Ishikawa (cell line): ENCODE measurements at regions not wholly inside any gene's neighbourhood (a gene's known extent, or its start where the extent isn't known, plus 50 kb on each side); places are given as distances from the start of the nearest gene placed in this dataset.

Source experiments
- CEBPB ChIP-seq: IDR thresholded peaks from 2 replicates; pipeline ENCODE4 v1.6.1; 2012
- CREB1 ChIP-seq: IDR thresholded peaks from 2 replicates; pipeline ENCODE4 v1.6.1; 2012; ENCODE audit warnings: low read depth
- EGR1 ChIP-seq: IDR thresholded peaks from 2 replicates; pipeline ENCODE4 v1.6.1; 2012
- EP300 ChIP-seq: IDR thresholded peaks from 2 replicates; pipeline ENCODE4 v1.6.1; 2012; ENCODE audit warnings: borderline replicate concordance
- FOXM1 ChIP-seq: IDR thresholded peaks from 2 replicates; pipeline ENCODE4 v1.6.1; 2012; ENCODE audit warnings: low read depth, borderline replicate concordance
- NFIC ChIP-seq: IDR thresholded peaks from 2 replicates; pipeline ENCODE4 v1.6.1; 2012
- RAD21 ChIP-seq: IDR thresholded peaks from 2 replicates; pipeline ENCODE4 v1.6.1; 2012; ENCODE audit warnings: low read depth
- TAF1 ChIP-seq: IDR thresholded peaks from 2 replicates; pipeline ENCODE4 v1.6.1; 2012; ENCODE audit warnings: low read depth, mild to moderate bottlenecking
- TCF12 ChIP-seq: IDR thresholded peaks from 2 replicates; pipeline ENCODE4 v1.6.1; 2012; ENCODE audit warnings: low read depth
- TEAD4 ChIP-seq: IDR thresholded peaks from 2 replicates; pipeline ENCODE4 v1.6.1; 2012
- YY1 ChIP-seq: IDR thresholded peaks from 2 replicates; pipeline ENCODE4 v1.6.1; 2012; ENCODE audit warnings: low read depth
- ZBTB7A ChIP-seq: IDR thresholded peaks from 2 replicates; pipeline ENCODE4 v1.6.1; 2012; ENCODE audit warnings: low read depth
- TF ChIP-seq, protein P1 (sequence below): IDR thresholded peaks from 2 replicates; pipeline ENCODE4 v1.6.1; 2012
- TF ChIP-seq, protein P2 (sequence below): IDR thresholded peaks from 2 replicates; pipeline ENCODE4 v1.6.1; 2012; ENCODE audit warnings: low read depth, mild to moderate bottlenecking
- TF ChIP-seq, protein P3 (sequence below): IDR thresholded peaks from 2 replicates; pipeline ENCODE4 v1.6.1; 2012

DNA sequence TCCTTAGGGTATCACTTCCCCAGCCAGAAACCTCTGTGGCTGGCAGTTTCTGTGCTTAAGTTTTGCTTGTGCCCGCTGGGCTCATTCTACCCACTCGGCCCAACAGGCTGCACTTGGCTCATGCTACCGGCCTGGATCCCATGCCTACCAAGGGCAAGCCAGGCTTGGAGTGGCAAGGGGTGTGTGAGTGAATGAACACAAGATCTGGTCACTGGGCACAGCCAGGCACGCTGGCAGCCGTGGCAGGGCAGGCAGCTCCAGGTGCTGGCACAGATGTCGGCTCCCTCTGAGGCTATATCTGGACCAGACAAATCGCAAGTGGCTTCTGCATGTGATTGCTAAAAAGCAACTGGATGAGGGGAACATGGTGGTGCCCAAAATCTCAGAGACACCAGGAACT lies 740.5 kb upstream of the B3GALT2 start:
- TF ChIP-seq NFIC (no peak), TAF1 (no peak), ZBTB7A (no peak), TCF12 (no peak), EGR1 (no peak), CREB1 (no peak), EP300 (no peak)

DNA sequence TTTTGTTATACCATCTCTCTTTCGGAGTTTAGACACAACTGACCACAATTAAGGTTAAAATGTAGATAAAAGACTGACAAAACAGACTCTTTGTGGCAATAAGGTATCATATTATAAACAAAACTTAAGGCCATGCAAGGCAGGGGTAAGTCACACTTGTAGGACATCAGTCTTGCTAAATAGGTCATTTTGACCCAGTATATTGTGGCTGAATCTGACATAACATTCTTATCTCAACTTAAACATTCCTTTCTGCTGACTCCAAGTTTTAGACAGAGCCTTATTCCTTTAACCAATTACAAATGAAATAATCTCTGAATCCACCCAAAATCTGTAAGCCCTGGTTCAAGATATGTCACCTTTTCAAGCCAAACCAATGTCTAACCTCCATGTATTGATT lies 733.4 kb upstream of the B3GALT2 start:
- TF ChIP-seq, protein P1, sequence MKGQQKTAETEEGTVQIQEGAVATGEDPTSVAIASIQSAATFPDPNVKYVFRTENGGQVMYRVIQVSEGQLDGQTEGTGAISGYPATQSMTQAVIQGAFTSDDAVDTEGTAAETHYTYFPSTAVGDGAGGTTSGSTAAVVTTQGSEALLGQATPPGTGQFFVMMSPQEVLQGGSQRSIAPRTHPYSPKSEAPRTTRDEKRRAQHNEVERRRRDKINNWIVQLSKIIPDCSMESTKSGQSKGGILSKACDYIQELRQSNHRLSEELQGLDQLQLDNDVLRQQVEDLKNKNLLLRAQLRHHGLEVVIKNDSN: no peak
- TF ChIP-seq TAF1 (no peak), NFIC (no peak), YY1 (no peak), FOXM1 (no peak), EGR1 (no peak), CEBPB (no peak), EP300 (no peak), CREB1 (no peak), TCF12 (no peak), ZBTB7A (no peak)
- TF ChIP-seq, protein P2, sequence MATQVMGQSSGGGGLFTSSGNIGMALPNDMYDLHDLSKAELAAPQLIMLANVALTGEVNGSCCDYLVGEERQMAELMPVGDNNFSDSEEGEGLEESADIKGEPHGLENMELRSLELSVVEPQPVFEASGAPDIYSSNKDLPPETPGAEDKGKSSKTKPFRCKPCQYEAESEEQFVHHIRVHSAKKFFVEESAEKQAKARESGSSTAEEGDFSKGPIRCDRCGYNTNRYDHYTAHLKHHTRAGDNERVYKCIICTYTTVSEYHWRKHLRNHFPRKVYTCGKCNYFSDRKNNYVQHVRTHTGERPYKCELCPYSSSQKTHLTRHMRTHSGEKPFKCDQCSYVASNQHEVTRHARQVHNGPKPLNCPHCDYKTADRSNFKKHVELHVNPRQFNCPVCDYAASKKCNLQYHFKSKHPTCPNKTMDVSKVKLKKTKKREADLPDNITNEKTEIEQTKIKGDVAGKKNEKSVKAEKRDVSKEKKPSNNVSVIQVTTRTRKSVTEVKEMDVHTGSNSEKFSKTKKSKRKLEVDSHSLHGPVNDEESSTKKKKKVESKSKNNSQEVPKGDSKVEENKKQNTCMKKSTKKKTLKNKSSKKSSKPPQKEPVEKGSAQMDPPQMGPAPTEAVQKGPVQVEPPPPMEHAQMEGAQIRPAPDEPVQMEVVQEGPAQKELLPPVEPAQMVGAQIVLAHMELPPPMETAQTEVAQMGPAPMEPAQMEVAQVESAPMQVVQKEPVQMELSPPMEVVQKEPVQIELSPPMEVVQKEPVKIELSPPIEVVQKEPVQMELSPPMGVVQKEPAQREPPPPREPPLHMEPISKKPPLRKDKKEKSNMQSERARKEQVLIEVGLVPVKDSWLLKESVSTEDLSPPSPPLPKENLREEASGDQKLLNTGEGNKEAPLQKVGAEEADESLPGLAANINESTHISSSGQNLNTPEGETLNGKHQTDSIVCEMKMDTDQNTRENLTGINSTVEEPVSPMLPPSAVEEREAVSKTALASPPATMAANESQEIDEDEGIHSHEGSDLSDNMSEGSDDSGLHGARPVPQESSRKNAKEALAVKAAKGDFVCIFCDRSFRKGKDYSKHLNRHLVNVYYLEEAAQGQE: no peak

DNA sequence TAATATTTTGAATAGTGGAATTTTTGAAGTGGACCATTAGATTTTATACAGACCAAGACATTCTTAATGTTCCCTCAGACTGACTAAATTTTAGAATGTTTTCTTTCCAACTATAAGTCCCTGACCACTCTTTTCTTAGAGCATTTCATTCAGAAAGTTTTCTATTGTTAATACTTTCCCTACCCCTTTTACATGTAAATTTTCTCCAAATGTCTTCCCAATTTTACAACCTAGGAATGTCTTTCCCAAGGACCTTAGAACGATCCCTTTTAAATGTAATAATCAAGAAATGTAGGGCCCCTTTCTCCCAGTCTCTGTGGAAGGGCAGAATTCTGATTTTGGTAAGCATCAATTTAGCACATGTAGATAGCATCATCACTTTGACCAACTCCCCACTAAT lies 730.0 kb upstream of the B3GALT2 start:
- TF ChIP-seq NFIC: no peak
- no peak for TF ChIP-seq ZBTB7A
- TF ChIP-seq, protein P3, sequence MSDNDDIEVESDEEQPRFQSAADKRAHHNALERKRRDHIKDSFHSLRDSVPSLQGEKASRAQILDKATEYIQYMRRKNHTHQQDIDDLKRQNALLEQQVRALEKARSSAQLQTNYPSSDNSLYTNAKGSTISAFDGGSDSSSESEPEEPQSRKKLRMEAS: no peak
- no peak for TF ChIP-seq TCF12
- no peak for TF ChIP-seq YY1
- TF ChIP-seq EP300: no peak
- TF ChIP-seq RAD21: no peak
- TF ChIP-seq, protein P1: no peak
- no peak for TF ChIP-seq FOXM1
- no peak for TF ChIP-seq TEAD4

DNA sequence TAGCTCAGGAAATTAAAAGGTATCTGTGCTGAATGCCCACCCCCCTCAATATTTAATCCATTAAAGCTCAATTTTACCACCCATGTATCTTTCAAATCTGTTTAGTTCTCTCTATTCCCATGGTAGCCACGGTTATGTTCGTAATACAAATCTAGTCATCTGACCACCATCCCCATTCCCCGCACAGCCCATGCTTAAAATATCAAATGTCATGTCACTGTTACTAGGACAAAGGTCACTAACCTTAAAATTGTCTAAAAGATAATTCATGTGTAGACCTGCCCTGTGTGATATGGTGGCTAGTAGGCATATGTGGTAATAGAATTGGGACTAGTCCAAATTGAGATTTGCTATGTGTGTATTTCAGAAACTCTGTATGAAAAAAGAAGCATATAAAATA lies 728.5 kb upstream of the B3GALT2 start:
- TF ChIP-seq ZBTB7A (no peak), TEAD4 (no peak), CREB1 (no peak), RAD21 (no peak)

DNA sequence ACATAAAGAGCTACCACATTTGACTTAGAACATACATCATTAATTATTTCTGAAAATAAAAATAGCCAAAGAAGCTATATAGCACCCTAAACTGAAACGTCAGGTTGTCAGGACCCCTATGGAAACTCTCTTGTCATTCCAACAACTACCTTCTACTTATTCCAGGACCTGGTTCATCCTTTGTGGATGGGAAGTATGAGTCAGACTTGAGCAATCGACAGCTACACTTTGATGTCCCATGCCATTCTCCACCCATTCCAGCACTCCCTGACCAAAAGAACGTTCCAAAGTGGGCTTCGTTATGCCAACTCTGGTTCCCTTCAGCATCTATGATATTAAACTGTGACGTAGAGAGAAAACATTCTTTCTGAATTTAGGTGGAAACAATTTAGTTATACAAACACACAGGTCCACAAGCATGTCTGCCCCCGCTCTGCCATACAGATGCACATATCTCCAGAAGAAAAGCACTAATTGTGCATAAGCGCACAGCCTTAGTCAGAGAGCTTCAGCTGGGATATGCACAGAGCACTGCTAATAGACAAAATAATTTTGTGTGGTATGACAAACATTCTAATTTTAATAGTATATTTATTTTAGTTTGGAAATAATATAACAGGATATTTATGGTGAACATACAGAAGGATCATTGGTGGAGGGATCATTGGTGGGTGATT lies 723.1 kb upstream of the B3GALT2 start:
- no peak for TF ChIP-seq TCF12
- TF ChIP-seq TAF1: no peak
- no peak for TF ChIP-seq FOXM1
- no peak for TF ChIP-seq EP300
- TF ChIP-seq, protein P3: no peak
- TF ChIP-seq CEBPB: no peak
- no peak for TF ChIP-seq TEAD4

DNA sequence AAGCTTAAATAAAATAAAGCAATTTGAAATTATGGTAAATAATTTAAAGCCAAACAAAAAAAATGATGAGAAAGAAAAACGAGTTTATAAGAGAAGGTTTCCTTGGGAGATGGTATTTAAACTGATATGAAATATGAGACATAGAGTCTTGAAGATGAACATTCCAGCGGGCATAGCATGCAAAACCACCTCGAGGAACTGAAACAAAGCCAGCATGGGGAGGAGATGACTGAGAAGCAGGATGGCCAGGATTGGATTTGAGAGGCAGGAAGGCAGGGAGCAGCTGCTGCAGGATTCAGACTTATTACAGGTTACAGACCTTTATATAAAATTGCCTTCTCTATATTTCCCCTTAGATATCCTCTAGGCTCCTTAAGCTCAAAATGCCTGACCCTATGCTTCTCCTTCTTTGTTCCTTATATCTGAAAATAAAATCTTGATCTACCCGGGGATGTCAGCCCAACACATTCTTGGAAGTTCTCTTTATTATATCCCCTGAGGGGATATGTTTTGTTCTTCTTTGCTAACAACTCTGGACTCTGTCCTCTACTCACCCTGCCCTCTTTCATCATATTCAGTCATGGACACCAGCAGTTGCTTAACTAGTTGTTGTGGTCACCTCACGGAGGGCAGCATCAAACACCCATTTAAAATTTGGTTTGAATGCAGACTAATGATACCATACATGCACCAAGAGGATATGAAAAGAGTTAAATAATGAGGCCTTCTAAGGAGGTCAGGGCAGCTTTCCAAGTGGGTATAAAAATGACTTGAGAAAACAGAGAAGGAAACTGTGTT lies 719.1 kb upstream of the B3GALT2 start:
- TF ChIP-seq FOXM1 (no peak), YY1 (no peak), CREB1 (no peak)

DNA sequence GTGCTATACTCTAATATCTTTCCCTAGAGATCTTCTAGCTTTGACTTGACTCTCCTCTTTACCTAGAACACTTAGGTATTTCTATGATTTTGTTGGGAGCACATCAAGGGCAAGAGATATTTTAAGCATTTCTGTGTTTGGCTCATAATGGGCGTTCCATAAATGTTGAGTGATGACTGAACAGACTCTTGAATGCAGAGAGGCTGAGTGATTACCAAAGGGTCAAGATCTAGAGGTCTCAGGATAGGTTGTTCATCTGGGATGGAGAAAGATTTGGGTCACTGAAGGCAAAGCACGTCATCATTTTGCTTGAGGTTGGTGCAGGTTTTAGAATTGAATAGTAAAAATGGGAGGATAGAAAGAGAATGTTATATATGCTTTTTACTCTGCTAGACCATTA lies 705.4 kb upstream of the B3GALT2 start:
- TF ChIP-seq, protein P2: no peak
- TF ChIP-seq TEAD4: no peak
- no peak for TF ChIP-seq TAF1
- TF ChIP-seq FOXM1: no peak
- TF ChIP-seq, protein P1: no peak
- no peak for TF ChIP-seq CREB1
- TF ChIP-seq, protein P3: no peak
- no peak for TF ChIP-seq EGR1
- TF ChIP-seq ZBTB7A: no peak
